ENCODE measurements at regions not wholly inside any gene's neighbourhood (a gene's known extent, or its start where the extent isn't known, plus 50 kb on each side); places are given as distances from the start of the nearest gene placed in this dataset.
"Not testable (repeated sequence)": the region's sequence is repeated elsewhere in the genome, so short reads cannot be mapped to it uniquely, and the experiment has no call there.

- TF ChIP-seq, protein P1, sequence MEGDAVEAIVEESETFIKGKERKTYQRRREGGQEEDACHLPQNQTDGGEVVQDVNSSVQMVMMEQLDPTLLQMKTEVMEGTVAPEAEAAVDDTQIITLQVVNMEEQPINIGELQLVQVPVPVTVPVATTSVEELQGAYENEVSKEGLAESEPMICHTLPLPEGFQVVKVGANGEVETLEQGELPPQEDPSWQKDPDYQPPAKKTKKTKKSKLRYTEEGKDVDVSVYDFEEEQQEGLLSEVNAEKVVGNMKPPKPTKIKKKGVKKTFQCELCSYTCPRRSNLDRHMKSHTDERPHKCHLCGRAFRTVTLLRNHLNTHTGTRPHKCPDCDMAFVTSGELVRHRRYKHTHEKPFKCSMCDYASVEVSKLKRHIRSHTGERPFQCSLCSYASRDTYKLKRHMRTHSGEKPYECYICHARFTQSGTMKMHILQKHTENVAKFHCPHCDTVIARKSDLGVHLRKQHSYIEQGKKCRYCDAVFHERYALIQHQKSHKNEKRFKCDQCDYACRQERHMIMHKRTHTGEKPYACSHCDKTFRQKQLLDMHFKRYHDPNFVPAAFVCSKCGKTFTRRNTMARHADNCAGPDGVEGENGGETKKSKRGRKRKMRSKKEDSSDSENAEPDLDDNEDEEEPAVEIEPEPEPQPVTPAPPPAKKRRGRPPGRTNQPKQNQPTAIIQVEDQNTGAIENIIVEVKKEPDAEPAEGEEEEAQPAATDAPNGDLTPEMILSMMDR (IDR thresholded peaks at IDR 0.05), result no peak
- Mint-ChIP-seq H3K27me3 (ENCODE audit: low read depth in 3 of 3) (peaks cover 0 to 5% (median 0%) of the 10 kb centered on the region in 3 donors), H3K4me3 (no peak overlapping the region), H3K4me1 (peaks cover under 1% of the 10 kb centered on the region), H3K9me3 (peaks cover 0 to 8% (median 4%) of the 10 kb centered on the region in 7 donors), H3K27ac (no peak overlapping the region), H3K36me3 (no peaks in the 10 kb centered on the region)
- intact Hi-C loops (cut with micrococcal nuclease), result no loop called here
- Histone ChIP-seq H3K79me2 (ENCODE audit: insufficient read depth, low read length) (no peaks in the 10 kb centered on the region), H4K20me1 (ENCODE audit: insufficient read depth, low read length) (no peaks in the 10 kb centered on the region), H3K4me1 (ENCODE audit: control insufficient read depth in 1 of 2, insufficient read depth in 2 of 2, low read length in 2 of 2) (no peaks in the 10 kb centered on the region), H3K9me3 (replicated peaks in 1 of 2; ENCODE audit: control insufficient read depth in 1 of 2, insufficient read depth in 1 of 2, low read length in 2 of 2) (no peaks in the 10 kb centered on the region), H3K27ac (ENCODE audit: low read depth in 1 of 2, low read length in 2 of 2) (no peak overlapping the region), H3K36me3 (replicated peaks in 1 of 2; ENCODE audit: control insufficient read depth in 1 of 2, insufficient read depth in 2 of 2, low read length in 2 of 2) (no peaks in the 10 kb centered on the region), H3K4me3 (replicated peaks in 1 of 3; ENCODE audit: low read depth in 2 of 3, low read length in 3 of 3) (no peak overlapping the region), H3K27me3 (ENCODE audit: control insufficient read depth in 2 of 2, insufficient read depth in 2 of 2, low read length in 2 of 2) (no peaks in the 10 kb centered on the region), H3K4me2 (replicated peaks; ENCODE audit: extremely low read depth, low read length, poor library complexity, severe bottlenecking) (no peak overlapping the region), H2AFZ (ENCODE audit: insufficient read depth, low read depth, low read length, poor library complexity, severe bottlenecking) (no peak overlapping the region), H3K9ac (ENCODE audit: insufficient read depth, low read length, poor library complexity, severe bottlenecking) (no peak overlapping the region)
- 75% methylated on average over 2 of the region's 6 CpGs for WGBS (ENCODE audit: insufficient coverage)
- no peak for DNase-seq
Observed at GRCh38 chr4:112956484-112956896, 93.0 kb upstream of the ANK2 start.

DNA sequence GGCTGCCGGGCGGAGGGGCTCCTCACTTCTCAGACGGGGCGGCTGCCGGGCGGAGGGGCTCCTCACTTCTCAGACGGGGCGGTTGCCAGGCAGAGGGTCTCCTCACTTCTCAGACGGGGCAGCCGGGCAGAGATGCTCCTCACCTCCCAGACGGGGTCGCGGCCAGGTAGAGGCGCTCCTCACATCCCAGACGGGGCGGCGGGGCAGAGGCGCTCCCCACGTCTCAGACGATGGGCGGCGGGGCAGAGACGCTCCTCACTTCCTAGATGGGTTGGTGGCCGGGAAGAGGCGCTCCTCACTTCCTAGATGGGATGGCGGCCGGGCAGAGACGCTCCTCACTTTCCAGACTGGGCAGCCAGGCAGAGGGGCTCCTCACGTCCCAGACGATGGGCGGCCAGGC, 91.7 kb upstream of the ANK2 start:
- H3K9me3 ChIP-seq (replicated peaks in 1 of 2; ENCODE audit: control insufficient read depth in 1 of 2, insufficient read depth in 1 of 2, low read length in 2 of 2); H3K27ac ChIP-seq (ENCODE audit: low read depth in 1 of 2, low read length in 2 of 2); H4K20me1 ChIP-seq (ENCODE audit: insufficient read depth, low read length); H3K27ac Mint-ChIP-seq; H3K36me3 ChIP-seq (replicated peaks in 1 of 2; ENCODE audit: control insufficient read depth in 1 of 2, insufficient read depth in 2 of 2, low read length in 2 of 2); H3K4me1 ChIP-seq (ENCODE audit: control insufficient read depth in 1 of 2, insufficient read depth in 2 of 2, low read length in 2 of 2); H3K27me3 ChIP-seq (ENCODE audit: control insufficient read depth in 2 of 2, insufficient read depth in 2 of 2, low read length in 2 of 2); H3K4me1 Mint-ChIP-seq; H3K9ac ChIP-seq (ENCODE audit: insufficient read depth, low read length, poor library complexity, severe bottlenecking); H3K9me3 Mint-ChIP-seq; H3K4me2 ChIP-seq (replicated peaks; ENCODE audit: extremely low read depth, low read length, poor library complexity, severe bottlenecking); H3K27me3 Mint-ChIP-seq (ENCODE audit: low read depth in 3 of 3); H2AFZ ChIP-seq (ENCODE audit: insufficient read depth, low read depth, low read length, poor library complexity, severe bottlenecking); H3K79me2 ChIP-seq (ENCODE audit: insufficient read depth, low read length); intact Hi-C loops (cut with micrococcal nuclease); H3K4me3 Mint-ChIP-seq; DNase-seq; H3K36me3 Mint-ChIP-seq; H3K4me3 ChIP-seq (replicated peaks in 1 of 3; ENCODE audit: low read depth in 2 of 3, low read length in 3 of 3): not testable (repeated sequence)
- 94% methylated on average over 6 of the region's 31 CpGs for WGBS (ENCODE audit: insufficient coverage)

Data from CD14-positive monocyte (primary cell).